Nucleus accumbens (tissue), 56 donors: ENCODE measurements at regions not wholly inside any gene's neighbourhood (a gene's known extent, or its start where the extent isn't known, plus 50 kb on each side); places are given as distances from the start of the nearest gene placed in this dataset.
"Not testable (repeated sequence)": the region's sequence is repeated elsewhere in the genome, so short reads cannot be mapped to it uniquely, and the experiment has no call there.

Experiments
- DNase-seq, 56 donors: peaks; one replicate each; lab custom pipeline; 2025; lab: John Stamatoyannopoulos, UW

DNA sequence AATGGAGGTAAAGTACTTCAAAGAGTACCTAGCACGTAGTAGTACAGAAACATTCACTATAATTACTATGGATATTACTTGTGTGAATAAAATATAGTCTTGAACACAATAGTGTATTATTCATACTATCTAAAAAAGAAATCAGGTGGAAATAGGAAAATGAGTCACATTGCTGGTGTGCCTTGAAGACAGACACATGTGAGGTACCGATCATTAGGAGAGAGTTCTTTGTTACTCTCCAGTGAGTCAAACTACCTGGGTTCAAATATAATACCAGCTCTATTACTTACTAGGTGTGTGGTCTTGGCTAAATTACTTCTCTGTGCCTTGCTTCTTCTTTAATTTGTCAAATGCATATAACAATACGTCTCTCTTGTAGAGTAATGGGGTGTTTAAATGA lies 50.8 kb upstream of the BEND6 start:
- DNase-seq, result no peak

- DNase-seq, result peak in 8 of 56 donors; percentile 1 to 26 (median 9)
These were observed 52.1 kb upstream of the BEND6 start for GRCh38 chr6:56902641-56903464.

DNA sequence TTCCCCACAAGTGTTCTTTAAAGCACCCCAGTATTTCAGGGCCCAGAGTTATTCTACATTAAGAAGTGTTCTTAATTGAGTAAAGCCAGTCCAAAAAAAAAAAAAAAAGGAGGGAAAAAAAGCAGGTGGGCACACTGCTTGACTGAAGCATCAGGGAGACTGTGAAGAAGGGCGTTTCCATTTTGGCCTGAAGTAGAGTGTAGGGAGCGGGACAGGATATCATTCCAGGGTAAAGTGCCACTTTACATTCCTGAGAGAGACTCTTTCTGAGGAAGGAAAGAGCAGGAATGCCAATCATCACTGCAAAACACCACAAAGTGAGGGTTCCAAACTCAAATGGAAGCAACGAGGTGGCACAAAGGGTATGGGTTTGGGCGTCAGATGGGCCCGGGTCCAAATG lies 54.1 kb upstream of the BEND6 start:
- DNase-seq, result no peak

- no peak for DNase-seq
These were observed 55.2 kb upstream of the BEND6 start for GRCh38 chr6:56899753-56900152.

DNA sequence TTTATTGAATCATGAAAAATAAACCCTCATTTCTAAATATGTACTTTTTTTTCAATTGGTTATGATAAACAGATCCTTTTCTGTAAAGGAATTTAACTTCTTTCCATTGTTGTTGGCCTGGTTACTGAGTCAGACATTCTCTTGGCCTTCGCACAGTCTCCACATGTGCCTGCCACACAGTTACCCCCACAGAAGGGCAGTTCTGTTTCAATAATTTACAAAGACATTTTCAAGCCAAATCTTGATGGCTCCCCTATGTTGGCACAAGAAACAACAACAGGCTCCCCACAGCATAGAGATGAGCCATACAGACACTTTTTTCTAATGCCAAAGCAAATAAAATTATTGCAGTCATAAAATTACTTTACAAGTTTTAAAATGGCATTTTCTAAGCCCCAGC lies 55.6 kb upstream of the BEND6 start:
- DNase-seq, result no peak

DNA sequence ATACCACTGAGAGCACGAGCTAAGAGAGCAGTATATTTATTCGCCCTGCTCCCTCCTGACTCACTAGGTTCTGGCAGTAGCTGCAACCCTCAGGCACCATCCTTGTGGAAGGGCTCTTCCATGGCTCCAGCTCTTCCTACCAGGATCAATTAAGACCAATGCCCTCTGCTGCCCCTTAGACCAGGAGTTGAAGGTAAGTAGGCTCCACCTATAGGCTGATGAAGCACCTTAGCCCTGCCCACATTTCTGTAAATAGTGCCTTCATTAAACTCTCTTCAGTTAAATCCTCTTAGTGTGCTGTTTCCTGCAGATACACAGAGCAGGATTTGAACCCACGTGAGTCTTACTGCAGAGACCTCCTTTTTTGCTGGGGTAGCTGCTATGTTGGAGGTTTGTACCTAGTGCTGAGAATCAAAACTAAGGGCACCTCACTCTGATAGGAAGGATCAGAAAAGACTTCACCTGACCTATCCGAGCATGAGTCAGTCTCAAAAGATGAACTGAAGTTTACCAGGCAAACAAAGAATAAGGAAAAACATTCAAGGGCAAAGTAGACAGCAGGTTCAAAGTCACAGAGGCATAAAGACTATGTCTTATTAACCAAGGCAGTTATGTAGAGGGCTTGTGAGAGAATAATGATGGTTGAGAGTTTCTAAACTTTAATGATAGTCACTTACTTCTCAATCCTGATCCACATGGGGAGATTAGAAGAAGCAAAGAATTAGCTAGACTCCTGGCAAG lies 56.9 kb upstream of the BEND6 start:
- DNase-seq, result no peak

DNA sequence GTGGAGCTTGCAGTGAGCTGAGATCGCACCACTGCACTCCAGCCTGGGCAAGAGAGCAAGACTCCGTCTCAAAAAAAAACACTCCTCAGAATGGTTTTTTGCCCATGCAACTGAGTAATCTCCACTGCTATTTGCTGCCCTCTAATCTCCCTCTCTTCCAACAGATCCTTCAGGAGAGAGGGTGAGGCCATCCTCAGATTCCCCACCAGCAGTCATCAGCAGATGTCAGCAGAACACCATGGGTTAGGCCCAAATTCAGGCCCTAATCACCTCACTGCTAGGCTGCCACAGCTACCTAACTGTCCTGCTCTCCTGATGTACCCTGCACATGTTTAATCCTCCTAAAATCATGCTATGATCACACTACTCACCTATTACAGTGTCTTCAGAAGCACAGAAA lies 63.2 kb upstream of the BEND6 start:
- DNase-seq, result no peak

DNA sequence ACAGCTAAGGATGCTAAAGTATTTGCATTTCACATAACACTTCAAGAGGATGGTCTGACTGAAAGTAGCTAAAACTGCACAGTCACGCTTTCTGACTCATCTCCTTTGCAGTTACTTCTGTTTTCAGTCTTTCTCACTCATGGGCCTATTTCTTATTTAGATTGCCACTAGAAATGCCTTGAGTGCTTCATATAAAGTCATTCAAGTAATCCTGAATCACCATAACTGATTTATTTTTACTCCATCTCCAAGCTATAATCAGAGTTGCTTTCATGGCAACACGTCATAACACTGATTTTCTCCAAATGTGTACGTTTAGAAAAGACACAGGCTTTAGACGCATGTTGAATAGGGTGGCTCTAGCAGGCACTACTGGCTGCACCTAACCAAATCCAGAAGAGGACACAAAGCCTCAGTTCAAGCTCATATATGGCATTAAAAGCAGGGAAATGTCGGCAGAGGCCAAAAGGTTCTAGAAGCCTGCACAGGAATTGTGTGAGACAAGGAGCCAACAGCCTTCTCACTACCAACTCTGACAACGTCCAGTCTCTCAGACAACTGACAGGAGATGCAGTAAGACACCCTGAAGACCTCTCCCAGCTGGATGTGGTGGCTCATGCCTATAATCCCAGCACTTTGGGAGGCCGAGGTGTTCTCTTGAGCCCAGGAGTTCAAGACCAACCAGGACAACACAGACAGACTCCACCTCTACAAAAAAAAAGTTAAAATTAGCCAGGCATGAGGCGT lies 64.1 kb upstream of the BEND6 start:
- DNase-seq, result peak in 6 of 56 donors; percentile 3 to 23 (median 16)

GRCh38 chr6:56890066-56890465 lies 64.8 kb upstream of the BEND6 start:
- no peak for DNase-seq

DNA sequence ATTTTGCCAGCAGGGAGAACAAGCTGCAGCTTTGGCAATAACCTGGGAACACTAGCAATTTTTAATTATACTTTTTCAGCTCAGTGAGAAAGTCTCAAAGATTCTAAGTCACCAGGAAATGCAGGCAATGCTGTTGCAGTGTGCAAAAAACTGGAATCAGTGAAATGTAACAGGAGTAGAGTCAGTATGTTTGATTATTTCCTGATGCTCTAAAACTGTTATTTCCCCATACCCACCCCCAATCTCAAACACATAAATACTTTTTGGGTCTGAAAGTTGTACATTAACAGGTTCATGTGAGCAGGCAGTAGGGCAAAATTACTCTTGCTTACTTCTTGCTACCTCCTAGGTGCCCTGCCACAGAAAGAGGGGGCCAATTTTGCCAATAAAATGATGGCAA lies 65.4 kb upstream of the BEND6 start:
- DNase-seq, result no peak

GRCh38 chr6:56888687-56889086 lies 66.2 kb upstream of the BEND6 start:
- no peak for DNase-seq

- DNase-seq, result no peak
These were observed 67.8 kb upstream of the BEND6 start for GRCh38 chr6:56887086-56887485.

- no peak for DNase-seq
These were observed 77.0 kb upstream of the BEND6 start for GRCh38 chr6:56877922-56878321.

DNA sequence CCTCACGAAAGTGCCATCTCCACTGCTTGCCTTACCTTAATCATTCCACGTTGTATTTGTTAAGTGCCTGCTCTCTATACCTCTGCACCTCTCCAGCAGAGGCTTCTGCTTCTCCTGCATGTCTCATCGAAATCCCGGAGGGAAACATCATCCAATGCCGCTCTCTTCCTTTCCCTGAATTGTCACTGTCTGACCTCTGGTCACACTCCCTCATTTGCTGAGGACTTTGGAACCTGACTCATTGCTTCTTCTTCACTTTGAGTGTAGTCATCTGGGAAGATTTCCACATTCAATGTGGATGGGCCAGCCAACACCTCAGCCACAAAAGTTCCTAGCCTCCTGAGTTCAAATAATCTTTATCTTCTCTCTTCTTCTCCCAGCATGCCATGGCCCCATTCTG lies 78.9 kb upstream of the BEND6 start:
- no peak for DNase-seq

DNA sequence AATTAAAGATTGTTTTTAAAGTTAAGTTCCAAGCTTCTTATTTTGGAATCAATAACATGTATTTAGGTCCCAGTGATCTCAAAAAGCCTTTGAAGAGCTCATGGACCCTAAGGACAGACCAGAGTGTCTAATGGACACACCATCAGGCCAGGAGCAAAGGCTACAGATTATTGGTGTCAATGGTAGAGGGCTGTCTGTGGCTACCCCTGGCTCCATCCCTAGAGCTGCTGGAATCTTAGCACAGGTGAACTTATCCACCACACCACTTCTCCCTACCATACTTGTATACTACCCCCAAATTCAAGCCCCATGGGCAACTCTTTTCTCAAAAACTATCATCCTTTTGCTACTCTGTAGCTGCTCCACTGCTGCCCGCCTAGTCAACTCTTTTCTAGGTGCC lies 79.4 kb upstream of the BEND6 start:
- DNase-seq, result no peak

DNA sequence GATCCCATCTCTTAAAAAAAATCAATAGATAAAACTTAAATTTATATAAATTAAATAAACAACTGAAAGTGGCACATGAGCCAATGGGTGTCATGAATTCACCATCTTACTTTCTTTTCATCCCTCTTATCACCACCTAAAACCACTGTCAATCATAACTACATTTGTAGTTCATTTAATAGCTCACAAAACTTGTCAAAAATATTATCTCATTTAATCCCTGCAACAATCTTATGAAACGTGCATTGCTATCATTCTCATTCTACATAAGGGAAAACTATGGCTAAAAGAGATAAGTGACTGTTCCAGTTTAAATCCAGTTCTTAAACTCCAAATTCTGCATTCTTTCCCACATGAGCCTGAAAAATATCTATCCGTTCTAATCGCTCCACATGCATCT lies 80.6 kb upstream of the BEND6 start:
- DNase-seq, result no peak

DNA sequence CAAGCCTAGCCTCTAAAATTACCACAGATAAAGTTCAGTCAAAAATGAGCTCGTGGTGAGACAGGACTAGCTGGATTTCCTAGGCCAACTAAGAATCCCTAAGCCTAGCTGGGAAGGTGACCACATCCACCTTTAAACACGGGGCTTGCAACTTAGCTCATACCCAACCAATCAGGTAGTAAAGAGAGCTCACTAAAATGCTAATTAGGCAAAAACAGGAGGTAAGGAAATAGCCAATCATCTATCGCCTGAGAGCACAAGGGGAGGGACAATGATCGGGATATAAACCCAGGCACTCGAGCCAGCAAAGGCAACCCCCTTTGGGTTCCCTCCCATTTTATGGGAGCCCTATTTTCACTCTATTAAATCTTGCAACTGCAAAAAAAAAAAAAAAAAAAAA lies 84.9 kb upstream of the BEND6 start:
- not testable (repeated sequence) for DNase-seq

DNA sequence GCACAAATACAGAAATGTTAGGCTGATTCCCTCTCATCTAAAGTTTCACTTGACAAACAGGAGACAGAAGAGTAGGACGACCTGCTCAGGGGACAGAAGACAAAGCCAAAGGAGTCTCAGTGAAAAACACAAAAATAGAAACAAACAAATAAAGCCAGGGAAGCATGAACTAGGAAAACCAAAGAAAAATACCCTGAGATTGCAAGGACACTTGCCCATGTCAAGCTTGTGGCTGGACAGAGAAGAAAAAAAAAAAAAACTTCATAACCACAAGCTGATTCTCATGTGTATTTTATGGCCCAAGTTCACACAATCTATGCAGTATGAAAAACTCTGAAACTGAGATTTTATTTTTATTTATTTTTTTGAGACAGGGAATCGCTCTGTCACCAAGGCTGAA lies 85.6 kb upstream of the BEND6 start:
- DNase-seq, result no peak

- no peak for DNase-seq
These were observed 86.2 kb upstream of the BEND6 start for GRCh38 chr6:56868687-56869086.

DNA sequence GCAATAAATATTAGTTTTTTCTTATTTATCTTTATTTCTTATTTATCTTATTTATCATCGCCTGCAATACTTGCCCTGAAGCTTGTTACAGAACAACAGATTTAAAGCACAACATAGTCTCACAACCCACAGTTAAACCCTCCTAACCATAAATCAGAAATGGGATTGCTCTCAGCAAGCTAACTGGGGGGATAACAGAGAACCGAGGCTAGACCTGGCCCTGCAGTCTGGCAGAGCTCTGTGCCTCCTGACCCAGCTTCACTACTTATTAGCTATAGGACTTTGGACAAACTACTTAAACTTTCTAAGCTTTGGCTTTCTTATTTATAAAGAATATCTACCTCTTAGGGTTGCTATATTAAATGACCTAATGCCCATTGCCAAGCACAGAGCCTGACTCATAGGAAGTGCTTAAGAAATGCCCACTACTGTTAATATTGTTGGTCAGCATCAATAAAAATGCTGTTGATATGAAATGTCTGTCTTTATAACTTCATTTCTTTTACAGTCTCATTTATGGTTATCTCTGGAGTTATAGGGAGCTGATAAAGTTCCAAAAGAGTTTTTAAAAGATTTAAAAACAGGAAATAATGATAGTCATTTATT lies 87.9 kb upstream of the BEND6 start:
- DNase-seq, result no peak
